ENCODE measurements at regions not wholly inside any gene's neighbourhood (a gene's known extent, or its start where the extent isn't known, plus 50 kb on each side); places are given as distances from the start of the nearest gene placed in this dataset.

DNA sequence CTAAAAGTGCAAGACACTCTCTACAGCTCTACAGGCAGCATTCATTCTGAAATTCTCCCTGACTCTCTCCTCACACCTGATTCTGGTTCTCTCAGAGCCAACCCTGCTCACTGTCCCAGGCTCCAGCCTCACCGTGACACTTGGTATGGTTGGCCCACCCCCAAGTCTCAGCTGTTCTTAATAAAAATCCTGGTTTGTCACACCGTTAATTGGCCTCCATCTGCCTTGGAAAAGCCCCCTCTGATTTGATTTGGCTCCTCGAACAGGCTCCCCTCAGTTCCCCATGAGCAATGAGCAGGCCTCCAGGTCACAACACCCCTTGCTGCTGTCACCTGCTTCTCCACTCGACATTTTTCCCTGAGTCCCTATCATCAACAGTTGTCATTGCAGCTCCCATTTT is 507.3 kb upstream of the AUTS2 start:
- TF ChIP-seq, protein P1, sequence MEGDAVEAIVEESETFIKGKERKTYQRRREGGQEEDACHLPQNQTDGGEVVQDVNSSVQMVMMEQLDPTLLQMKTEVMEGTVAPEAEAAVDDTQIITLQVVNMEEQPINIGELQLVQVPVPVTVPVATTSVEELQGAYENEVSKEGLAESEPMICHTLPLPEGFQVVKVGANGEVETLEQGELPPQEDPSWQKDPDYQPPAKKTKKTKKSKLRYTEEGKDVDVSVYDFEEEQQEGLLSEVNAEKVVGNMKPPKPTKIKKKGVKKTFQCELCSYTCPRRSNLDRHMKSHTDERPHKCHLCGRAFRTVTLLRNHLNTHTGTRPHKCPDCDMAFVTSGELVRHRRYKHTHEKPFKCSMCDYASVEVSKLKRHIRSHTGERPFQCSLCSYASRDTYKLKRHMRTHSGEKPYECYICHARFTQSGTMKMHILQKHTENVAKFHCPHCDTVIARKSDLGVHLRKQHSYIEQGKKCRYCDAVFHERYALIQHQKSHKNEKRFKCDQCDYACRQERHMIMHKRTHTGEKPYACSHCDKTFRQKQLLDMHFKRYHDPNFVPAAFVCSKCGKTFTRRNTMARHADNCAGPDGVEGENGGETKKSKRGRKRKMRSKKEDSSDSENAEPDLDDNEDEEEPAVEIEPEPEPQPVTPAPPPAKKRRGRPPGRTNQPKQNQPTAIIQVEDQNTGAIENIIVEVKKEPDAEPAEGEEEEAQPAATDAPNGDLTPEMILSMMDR (IDR thresholded peaks at IDR 0.05; ENCODE audit: low read length), result no peak
- TF ChIP-seq EZH2 (optimal IDR thresholded peaks at IDR 0.05; ENCODE audit: low read depth, low read length) (no peak), EZH2phosphoT487 (IDR thresholded peaks at IDR 0.05; ENCODE audit: low read length) (no peak)
